Cerebellar cortex (tissue), 1 donor: ENCODE measurements at regions not wholly inside any gene's neighbourhood (a gene's known extent, or its start where the extent isn't known, plus 50 kb on each side); places are given as distances from the start of the nearest gene placed in this dataset.

Experiments
- DNase-seq: peaks from one replicate; pipeline ENCODE4 v3.0.0-alpha.2; 2015; ENCODE audit warnings: low spot score

- DNase-seq: no peak
Observed at GRCh38 chr6:82740072-82740471, 325.6 kb downstream of the UBE3D start.

- no peak for DNase-seq
Observed at GRCh38 chr6:82741325-82741995, 324.2 kb downstream of the UBE3D start.

- no peak for DNase-seq
Observed at GRCh38 chr6:82741996-82742385, 323.6 kb downstream of the UBE3D start.

- no peak for DNase-seq
Observed at GRCh38 chr6:82744286-82745015, 321.2 kb downstream of the UBE3D start.

- no peak for DNase-seq
Observed at GRCh38 chr6:82750556-82750955, 315.1 kb downstream of the UBE3D start.

- DNase-seq: no peak
Observed at GRCh38 chr6:82751718-82752117, 313.9 kb downstream of the UBE3D start.

- no peak for DNase-seq
Observed at GRCh38 chr6:82761674-82762345, 303.8 kb downstream of the UBE3D start.

GRCh38 chr6:82766476-82766875 is 299.2 kb downstream of the UBE3D start:
- no peak for DNase-seq

GRCh38 chr6:82767037-82767436 is 298.6 kb downstream of the UBE3D start:
- no peak for DNase-seq

- no peak for DNase-seq
Observed at GRCh38 chr6:82767447-82767846, 298.2 kb downstream of the UBE3D start.

- DNase-seq: no peak
Observed at GRCh38 chr6:82772851-82773717, 292.6 kb downstream of the UBE3D start.

GRCh38 chr6:82775361-82775760 is 290.3 kb downstream of the UBE3D start:
- DNase-seq: no peak

- DNase-seq: no peak
Observed at GRCh38 chr6:82775981-82776380, 289.7 kb downstream of the UBE3D start.

- no peak for DNase-seq
Observed at GRCh38 chr6:82779041-82779440, 286.6 kb downstream of the UBE3D start.

- DNase-seq: no peak
Observed at GRCh38 chr6:82780334-82780733, 285.3 kb downstream of the UBE3D start.

GRCh38 chr6:82781620-82782204 is 283.9 kb downstream of the UBE3D start:
- no peak for DNase-seq

- DNase-seq: no peak
Observed at GRCh38 chr6:82783587-82784236, 281.9 kb downstream of the UBE3D start.

- DNase-seq: no peak
Observed at GRCh38 chr6:82785206-82785605, 280.4 kb downstream of the UBE3D start.

- no peak for DNase-seq
Observed at GRCh38 chr6:82786248-82786647, 279.4 kb downstream of the UBE3D start.

- no peak for DNase-seq
Observed at GRCh38 chr6:82795940-82796339, 269.7 kb downstream of the UBE3D start.

- DNase-seq: no peak
Observed at GRCh38 chr6:82801083-82801482, 264.6 kb downstream of the UBE3D start.
